Liver (tissue), 8 donors: ENCODE measurements at regions not wholly inside any gene's neighbourhood (a gene's known extent, or its start where the extent isn't known, plus 50 kb on each side); places are given as distances from the start of the nearest gene placed in this dataset.

ENCODE experiments used
- DNase-seq: peaks from one replicate; pipeline ENCODE4 v3.0.0-alpha.2; 2017; ENCODE audit warnings: low spot score
- H3K27ac ChIP-seq, 2 donors: one replicate each; pipeline ENCODE4 v1.7.0; 2013; ENCODE audit warnings: inconsistent platforms in 2 of 2, low read length in 2 of 2, control low read depth in 1 of 2, low read depth in 1 of 2, mild to moderate bottlenecking in 1 of 2
- H3K27me3 ChIP-seq, 4 donors: one replicate each; pipeline versions ENCODE4 v1.6.1 to v1.7.0; 2013; ENCODE audit warnings: low read length in 3 of 4, inconsistent platforms in 1 of 4, mild to moderate bottlenecking in 1 of 4, moderate library complexity in 1 of 4; ENCODE audit not compliant: control insufficient read depth in 4 of 4, insufficient read depth in 4 of 4
- H3K36me3 ChIP-seq, 4 donors: one replicate each; pipeline versions ENCODE4 v1.6.1 to v1.7.0; 2013; ENCODE audit warnings: low read length in 3 of 4, mild to moderate bottlenecking in 3 of 4, low read depth in 1 of 4, moderate library complexity in 1 of 4; ENCODE audit not compliant: control insufficient read depth in 4 of 4, insufficient read depth in 3 of 4
- H3K4me1 ChIP-seq, 4 donors: one replicate each; pipeline versions ENCODE4 v1.6.1 to v1.7.0; 2013; ENCODE audit warnings: low read length in 3 of 4, mild to moderate bottlenecking in 3 of 4, moderate library complexity in 1 of 4; ENCODE audit not compliant: control insufficient read depth in 4 of 4, insufficient read depth in 4 of 4
- H3K4me3 ChIP-seq, 3 donors: one replicate each; pipeline versions ENCODE4 v1.6.1 to v1.7.0; 2013; ENCODE audit warnings: low read length in 3 of 3, control low read depth in 1 of 3, low read depth in 1 of 3, mild to moderate bottlenecking in 1 of 3
- H3K9ac ChIP-seq, 2 donors: one replicate each; pipeline ENCODE4 v1.7.0; 2013; ENCODE audit warnings: low read length in 2 of 2, mild to moderate bottlenecking in 2 of 2, moderate library complexity in 2 of 2, control low read depth in 1 of 2, low read depth in 1 of 2
- H3K9me3 ChIP-seq, 4 donors: one replicate each; pipeline versions ENCODE4 v1.6.1 to v1.7.0; 2013; ENCODE audit warnings: low read length in 3 of 4; ENCODE audit not compliant: control insufficient read depth in 4 of 4
- ATF3 ChIP-seq: IDR thresholded peaks from 2 replicates; pipeline ENCODE4 v1.6.1; 2016; ENCODE audit warnings: antibody characterized with exemption
- CTCF ChIP-seq: fragments of 150-350 bp; IDR thresholded peaks from 2 replicates; pipeline ENCODE4 v1.5.1; 2017; ENCODE audit warnings: improper control_type of control experiment, low read depth, low read length; ENCODE audit not compliant: missing input control
- EGR1 ChIP-seq, 2 donors: IDR thresholded peaks; 2 replicates each; pipeline ENCODE4 v1.6.1; 2016 to 2018; ENCODE audit warnings: antibody characterized with exemption in 2 of 2, low read depth in 2 of 2
- FOXA1 ChIP-seq: IDR thresholded peaks from 2 replicates; pipeline ENCODE4 v1.6.1; 2016; ENCODE audit warnings: antibody characterized with exemption
- FOXA2 ChIP-seq: IDR thresholded peaks from 2 replicates; pipeline ENCODE4 v1.6.1; 2016; ENCODE audit warnings: antibody characterized with exemption
- GABPA ChIP-seq, 2 donors: IDR thresholded peaks in 1 of 2; conservative IDR thresholded peaks in 1 of 2; 2 replicates each; pipeline ENCODE4 v1.6.1; 2016; ENCODE audit warnings: antibody characterized with exemption in 2 of 2, mild to moderate bottlenecking in 1 of 2, moderate library complexity in 1 of 2
- HNF4A ChIP-seq, 2 donors: conservative IDR thresholded peaks; 2 replicates each; pipeline ENCODE4 v1.6.1; 2016; ENCODE audit warnings: antibody characterized with exemption in 2 of 2, mild to moderate bottlenecking in 2 of 2
- HNF4G ChIP-seq: IDR thresholded peaks from 2 replicates; pipeline ENCODE4 v1.6.1; 2016; ENCODE audit warnings: antibody characterized with exemption
- JUND ChIP-seq, 2 donors: IDR thresholded peaks; 2 replicates each; pipeline ENCODE4 v1.6.1; 2016; ENCODE audit warnings: antibody characterized with exemption in 2 of 2
- MAX ChIP-seq: IDR thresholded peaks from 2 replicates; pipeline ENCODE4 v1.6.1; 2016; ENCODE audit warnings: antibody characterized with exemption
- NR2F2 ChIP-seq: IDR thresholded peaks from 2 replicates; pipeline ENCODE4 v1.6.1; 2016; ENCODE audit warnings: antibody characterized with exemption
- RAD21 ChIP-seq, 2 donors: IDR thresholded peaks; 2 replicates each; pipeline ENCODE4 v1.6.1; 2016; ENCODE audit warnings: antibody characterized with exemption in 2 of 2, mild to moderate bottlenecking in 2 of 2
- REST ChIP-seq: IDR thresholded peaks from 2 replicates; pipeline ENCODE4 v1.6.1; 2016; ENCODE audit warnings: antibody characterized with exemption, mild to moderate bottlenecking
- RXRA ChIP-seq, 2 donors: IDR thresholded peaks; 2 replicates each; pipeline ENCODE4 v1.6.1; 2017 to 2018; ENCODE audit warnings: antibody characterized with exemption in 2 of 2, mild to moderate bottlenecking in 1 of 2
- SP1 ChIP-seq: IDR thresholded peaks from 2 replicates; pipeline ENCODE4 v1.6.1; 2018; ENCODE audit warnings: antibody characterized with exemption, mild to moderate bottlenecking
- TAF1 ChIP-seq: conservative IDR thresholded peaks from 2 replicates; pipeline ENCODE4 v1.6.1; 2016; ENCODE audit warnings: antibody characterized with exemption, mild to moderate bottlenecking
- YY1 ChIP-seq: IDR thresholded peaks from 2 replicates; pipeline ENCODE4 v1.6.1; 2016; ENCODE audit warnings: antibody characterized with exemption, mild to moderate bottlenecking
- WGBS: extraction: QIAGEN DNeasy Blood & Tissue Kit; methylation state at CpG from one replicate; pipeline ENCODE4 v1.1.7; 2013; 5-methylcytosine and 5-hydroxymethylcytosine counted together
- TF ChIP-seq, protein P1 (sequence below): IDR thresholded peaks from 2 replicates; pipeline ENCODE4 v1.6.1; 2016; ENCODE audit warnings: antibody characterized with exemption
- donor health status: healthy.
- donor health status: healthy.
- donor health status: healthy.
- donor health status: healthy.
- donor health status: healthy.

GRCh38 chr15:70399204-70399603, 301.5 kb upstream of the TLE3 start:
- no peak for TF ChIP-seq ATF3
- TF ChIP-seq HNF4G = no peak
- TF ChIP-seq MAX = no peak
- no peak for TF ChIP-seq NR2F2
- no peak for TF ChIP-seq FOXA2
- no peak for TF ChIP-seq SP1
- no peak for TF ChIP-seq FOXA1
- no peak for TF ChIP-seq RXRA (IDR thresholded peaks at IDR 0.05)
- TF ChIP-seq YY1 = no peak
- no peak for TF ChIP-seq CTCF
- TF ChIP-seq TAF1 = no peak
- no peak for TF ChIP-seq JUND (IDR thresholded peaks at IDR 0.05)
- TF ChIP-seq RAD21 (IDR thresholded peaks at IDR 0.05) = no peak
- TF ChIP-seq, protein P1, sequence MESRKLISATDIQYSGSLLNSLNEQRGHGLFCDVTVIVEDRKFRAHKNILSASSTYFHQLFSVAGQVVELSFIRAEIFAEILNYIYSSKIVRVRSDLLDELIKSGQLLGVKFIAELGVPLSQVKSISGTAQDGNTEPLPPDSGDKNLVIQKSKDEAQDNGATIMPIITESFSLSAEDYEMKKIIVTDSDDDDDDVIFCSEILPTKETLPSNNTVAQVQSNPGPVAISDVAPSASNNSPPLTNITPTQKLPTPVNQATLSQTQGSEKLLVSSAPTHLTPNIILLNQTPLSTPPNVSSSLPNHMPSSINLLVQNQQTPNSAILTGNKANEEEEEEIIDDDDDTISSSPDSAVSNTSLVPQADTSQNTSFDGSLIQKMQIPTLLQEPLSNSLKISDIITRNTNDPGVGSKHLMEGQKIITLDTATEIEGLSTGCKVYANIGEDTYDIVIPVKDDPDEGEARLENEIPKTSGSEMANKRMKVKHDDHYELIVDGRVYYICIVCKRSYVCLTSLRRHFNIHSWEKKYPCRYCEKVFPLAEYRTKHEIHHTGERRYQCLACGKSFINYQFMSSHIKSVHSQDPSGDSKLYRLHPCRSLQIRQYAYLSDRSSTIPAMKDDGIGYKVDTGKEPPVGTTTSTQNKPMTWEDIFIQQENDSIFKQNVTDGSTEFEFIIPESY = no peak
- peaks cover 0 to 2% (median 0%) of the 10 kb centered on the region in 4 donors for H3K4me1 ChIP-seq
- no peaks in the 10 kb centered on the region for H3K9me3 ChIP-seq

GRCh38 chr15:70398694-70399093, 301.0 kb upstream of the TLE3 start:
- DNase-seq = no peak
- H3K27ac ChIP-seq = no peak overlapping the region
- no peaks in the 10 kb centered on the region for H3K27me3 ChIP-seq
- no peak overlapping the region for H3K4me3 ChIP-seq
- peaks cover 0 to 3% (median 0%) of the 10 kb centered on the region in 4 donors for H3K4me1 ChIP-seq
- H3K9ac ChIP-seq = no peak overlapping the region
- TF ChIP-seq ATF3 = no peak
- TF ChIP-seq HNF4G = no peak
- TF ChIP-seq TAF1 = no peak
- TF ChIP-seq YY1 = no peak
- TF ChIP-seq JUND (IDR thresholded peaks at IDR 0.05) = no peak
- no peak for TF ChIP-seq EGR1 (IDR thresholded peaks at IDR 0.05; ENCODE audit: low read depth in 2 of 2)
- no peak for TF ChIP-seq FOXA1
- no peak for TF ChIP-seq GABPA (IDR thresholded peaks at IDR 0.05 in 1 of 2, conservative IDR thresholded peaks at IDR 0.05 in 1 of 2)
- TF ChIP-seq HNF4A (conservative IDR thresholded peaks at IDR 0.05) = no peak
- TF ChIP-seq, protein P1 = no peak
- no peak for TF ChIP-seq REST
- TF ChIP-seq RXRA (IDR thresholded peaks at IDR 0.05) = no peak
- no peak for TF ChIP-seq FOXA2
- no peak for TF ChIP-seq NR2F2
- TF ChIP-seq CTCF = no peak
- no peak for TF ChIP-seq RAD21 (IDR thresholded peaks at IDR 0.05)
- TF ChIP-seq SP1 = no peak
- WGBS = 95% methylated on average over 4 of the region's 4 CpGs
- H3K36me3 ChIP-seq = no peaks in the 10 kb centered on the region
- H3K9me3 ChIP-seq = no peaks in the 10 kb centered on the region

More at GRCh38 chr15:70399204-70399603, 301.5 kb upstream of the TLE3 start:
- Histone ChIP-seq H3K4me3 (no peak overlapping the region), H3K27ac (no peak overlapping the region), H3K9ac (no peak overlapping the region), H3K27me3 (no peaks in the 10 kb centered on the region), H3K36me3 (no peaks in the 10 kb centered on the region)
- no peak for DNase-seq
